GM21515 (cell line): ENCODE measurements at regions not wholly inside any gene's neighbourhood (a gene's known extent, or its start where the extent isn't known, plus 50 kb on each side); places are given as distances from the start of the nearest gene placed in this dataset.
"Not testable (repeated sequence)": the region's sequence is repeated elsewhere in the genome, so short reads cannot be mapped to it uniquely, and the experiment has no call there.

Experiments used
- ATAC-seq: cut with Tn5 transposase; IDR thresholded peaks from one replicate; pipeline ENCODE4 v1.9.1; 2021; ENCODE audit not compliant: unreplicated experiment

DNA sequence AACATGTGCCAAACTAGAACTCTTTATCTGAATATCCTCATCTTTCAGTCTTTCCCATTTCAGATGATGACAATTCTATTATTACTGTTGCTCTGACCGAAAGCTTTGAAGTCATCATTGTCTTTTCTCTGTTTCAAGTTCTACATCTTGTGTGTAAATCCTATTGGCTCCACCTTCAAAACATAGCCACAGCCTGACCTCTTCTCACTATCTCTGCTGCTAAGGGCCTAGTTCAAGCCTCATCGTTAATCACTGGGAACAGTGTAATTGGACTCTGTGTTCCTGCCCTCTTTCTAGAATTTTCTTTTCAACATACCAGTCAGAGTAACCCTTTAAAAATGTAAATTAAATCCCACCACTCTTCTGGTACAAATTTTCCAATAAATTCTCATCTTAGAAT is 105.1 kb downstream of the OXSM start:
- no peak for ATAC-seq

DNA sequence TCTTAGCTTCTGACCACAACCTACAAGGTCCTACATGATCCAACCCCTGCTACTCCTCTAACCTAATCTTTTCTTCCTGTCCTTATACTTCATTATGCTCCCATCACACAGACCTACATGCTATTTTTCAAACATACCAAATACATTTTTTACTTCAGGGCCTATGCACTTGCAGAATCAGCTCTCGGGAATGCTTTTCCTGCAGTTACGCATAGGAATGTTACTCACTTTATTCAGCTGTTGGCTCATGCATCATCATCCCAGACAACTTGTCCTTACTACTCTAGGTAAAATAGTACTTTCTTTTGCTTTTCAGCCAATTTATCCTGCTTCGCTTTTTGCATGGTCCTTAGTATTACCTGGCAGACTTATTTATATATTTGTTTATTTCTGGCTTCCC is 105.6 kb downstream of the OXSM start:
- no peak for ATAC-seq

DNA sequence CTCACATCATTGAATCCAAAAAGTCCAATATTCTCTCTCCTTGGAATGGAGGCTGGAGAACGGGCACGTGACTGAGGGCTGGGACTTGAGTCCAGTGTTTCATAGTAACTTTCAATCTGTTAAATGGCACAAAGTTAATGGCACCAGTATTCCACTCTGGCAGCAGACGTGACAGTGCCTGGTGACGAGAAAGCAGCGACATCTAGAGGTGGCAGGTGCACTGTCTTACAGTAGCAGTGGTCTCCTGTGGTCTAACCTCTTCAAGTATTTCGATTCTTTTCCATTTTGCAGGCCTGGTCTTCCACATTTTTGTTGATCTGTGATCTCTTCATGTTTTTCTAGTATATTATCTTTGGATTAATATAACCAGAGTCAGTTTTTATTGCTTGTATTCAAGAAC is 107.1 kb downstream of the OXSM start:
- ATAC-seq: peak; percentile 86

DNA sequence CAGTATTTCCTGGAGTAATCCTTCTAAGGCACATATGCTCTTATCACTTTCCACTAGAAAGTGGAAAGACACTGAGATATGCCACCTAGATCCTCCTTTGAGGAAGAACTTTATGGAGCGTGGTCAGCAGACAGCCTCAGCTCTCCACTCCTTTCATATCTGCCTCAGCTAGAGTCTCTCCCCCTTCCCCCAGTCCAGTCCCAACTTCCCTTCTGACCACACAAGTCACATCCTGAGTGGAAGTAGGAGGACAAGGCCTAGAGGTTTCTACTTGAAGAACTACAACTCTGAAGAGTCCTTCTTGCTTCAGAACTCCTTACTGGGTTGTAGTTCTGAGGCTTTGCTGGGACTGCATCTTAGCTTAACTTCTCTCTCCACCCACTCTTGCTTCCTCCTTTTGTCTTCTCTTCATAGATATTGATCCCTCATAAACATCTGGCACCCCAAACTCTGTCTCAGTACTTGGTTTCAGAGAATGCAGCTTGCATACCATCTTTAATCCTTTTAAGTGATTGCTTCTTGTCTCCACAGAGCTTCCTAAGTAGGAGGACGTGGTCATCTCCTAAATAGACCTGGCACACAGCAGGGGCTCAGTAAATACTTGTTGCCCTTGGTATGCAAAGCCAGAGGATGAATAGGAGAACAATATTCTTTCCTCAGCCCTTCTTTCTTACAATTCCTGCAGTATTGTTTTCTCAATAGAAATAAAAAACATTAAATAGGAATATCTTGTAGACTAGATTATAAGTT is 109.6 kb downstream of the OXSM start:
- no peak for ATAC-seq

DNA sequence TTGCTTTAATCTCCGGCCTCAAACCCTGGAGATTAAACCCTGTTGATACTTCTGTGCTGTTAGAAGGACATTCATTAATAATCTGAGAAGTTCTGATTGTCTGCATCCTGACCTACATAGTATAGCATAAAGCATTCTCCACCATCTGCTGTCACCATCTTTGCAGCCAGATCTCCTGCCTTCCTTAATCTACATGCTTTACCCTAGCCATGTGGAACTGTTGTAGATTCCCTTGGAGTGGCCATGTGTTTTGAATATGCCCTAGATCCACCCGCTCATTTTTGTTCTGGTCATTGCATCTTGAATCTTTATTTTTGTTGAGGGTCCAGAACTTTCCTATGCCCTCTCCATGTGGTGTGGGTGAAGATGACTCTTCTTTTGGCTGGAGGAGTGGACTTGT is 110.3 kb downstream of the OXSM start:
- no peak for ATAC-seq

DNA sequence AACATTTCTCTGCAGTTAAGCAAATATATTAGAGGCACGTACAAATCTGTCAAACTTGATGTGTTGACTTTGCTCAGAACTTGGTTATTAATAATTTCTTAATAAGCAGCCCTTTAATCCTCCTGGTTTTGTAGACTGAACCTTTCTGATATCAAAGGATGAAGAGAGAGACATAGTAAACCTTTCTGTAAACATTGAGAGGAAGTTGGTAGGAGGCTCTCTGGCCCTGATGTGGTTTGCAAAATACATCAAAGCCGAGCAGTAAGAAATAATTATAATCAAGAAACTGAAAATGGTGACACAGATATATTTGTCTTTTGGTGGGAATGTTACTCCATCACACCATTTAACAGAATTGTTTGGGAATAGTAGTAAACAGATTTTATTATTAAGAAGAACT is 111.9 kb downstream of the OXSM start:
- ATAC-seq: no peak

DNA sequence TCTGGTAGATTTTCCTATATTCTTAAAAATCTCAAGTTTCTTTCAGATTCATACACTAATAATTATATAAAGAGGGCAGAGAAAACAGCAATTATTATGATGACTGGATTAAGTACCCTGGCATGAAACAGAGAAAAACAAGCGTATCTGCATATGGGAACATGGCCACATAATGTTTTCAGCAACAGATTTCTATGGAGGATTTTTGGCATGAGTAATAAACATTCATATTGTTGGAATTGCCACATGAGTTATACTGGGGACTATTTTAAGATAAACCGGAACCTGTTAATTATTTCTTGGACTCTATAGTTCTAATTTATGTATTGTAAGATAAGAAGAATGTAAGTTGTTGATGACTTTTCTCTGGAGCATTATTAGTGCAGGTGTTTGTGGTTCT is 112.7 kb downstream of the OXSM start:
- ATAC-seq: no peak

DNA sequence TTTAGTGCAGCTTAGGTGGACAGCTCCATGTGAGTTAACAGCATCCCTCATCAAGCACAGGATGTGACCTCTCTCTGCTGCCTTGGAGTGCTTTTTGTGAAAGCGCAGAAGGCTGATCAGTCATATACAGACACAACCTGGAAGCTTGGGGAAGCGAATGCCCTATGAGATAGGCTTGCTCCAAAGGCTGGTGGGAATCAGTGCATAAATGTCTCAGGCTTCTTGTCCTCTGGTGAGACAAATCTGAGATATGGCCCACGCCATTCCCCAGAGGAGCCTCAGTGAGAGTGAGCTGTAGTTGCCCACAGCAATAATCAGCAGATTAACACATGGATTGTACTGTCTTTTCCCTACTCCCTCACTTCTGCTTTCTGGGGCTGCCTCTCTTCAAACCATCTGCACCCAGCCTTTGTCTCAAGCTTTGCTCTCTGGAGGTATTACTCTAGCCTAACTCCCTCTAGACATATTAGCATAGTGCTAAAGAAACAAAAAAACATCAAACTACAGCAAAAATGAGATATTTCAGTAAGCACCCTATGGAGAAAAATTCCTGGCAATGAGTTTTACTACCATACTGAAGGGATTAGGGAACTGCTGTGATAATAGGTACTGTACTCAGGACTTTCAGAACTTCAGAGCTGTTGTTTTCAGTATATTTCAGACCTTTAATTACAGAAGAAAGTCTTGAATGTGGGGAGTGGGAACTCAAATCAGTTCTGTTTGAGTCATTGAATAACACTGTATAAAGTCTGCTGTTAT is 113.7 kb downstream of the OXSM start:
- no peak for ATAC-seq

DNA sequence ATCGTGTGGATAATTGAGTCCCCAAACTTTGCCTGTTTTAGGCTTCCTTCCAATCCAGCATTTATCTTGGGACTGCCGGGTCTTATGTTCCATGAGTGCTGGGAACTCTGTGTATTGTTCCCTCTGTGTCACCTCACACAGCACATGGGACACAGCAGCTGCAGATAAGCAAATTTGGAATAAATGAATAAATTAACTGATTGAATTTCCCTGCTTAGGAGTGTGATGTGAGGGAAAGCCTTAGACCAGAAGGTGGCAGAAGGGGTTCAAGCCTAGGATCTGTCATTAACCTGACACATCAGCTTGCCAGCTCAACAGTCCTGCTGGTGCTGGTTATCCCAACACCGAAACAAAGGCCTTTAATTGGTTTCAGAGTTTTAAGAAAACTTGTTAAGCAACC is 114.3 kb downstream of the OXSM start:
- ATAC-seq: no peak

DNA sequence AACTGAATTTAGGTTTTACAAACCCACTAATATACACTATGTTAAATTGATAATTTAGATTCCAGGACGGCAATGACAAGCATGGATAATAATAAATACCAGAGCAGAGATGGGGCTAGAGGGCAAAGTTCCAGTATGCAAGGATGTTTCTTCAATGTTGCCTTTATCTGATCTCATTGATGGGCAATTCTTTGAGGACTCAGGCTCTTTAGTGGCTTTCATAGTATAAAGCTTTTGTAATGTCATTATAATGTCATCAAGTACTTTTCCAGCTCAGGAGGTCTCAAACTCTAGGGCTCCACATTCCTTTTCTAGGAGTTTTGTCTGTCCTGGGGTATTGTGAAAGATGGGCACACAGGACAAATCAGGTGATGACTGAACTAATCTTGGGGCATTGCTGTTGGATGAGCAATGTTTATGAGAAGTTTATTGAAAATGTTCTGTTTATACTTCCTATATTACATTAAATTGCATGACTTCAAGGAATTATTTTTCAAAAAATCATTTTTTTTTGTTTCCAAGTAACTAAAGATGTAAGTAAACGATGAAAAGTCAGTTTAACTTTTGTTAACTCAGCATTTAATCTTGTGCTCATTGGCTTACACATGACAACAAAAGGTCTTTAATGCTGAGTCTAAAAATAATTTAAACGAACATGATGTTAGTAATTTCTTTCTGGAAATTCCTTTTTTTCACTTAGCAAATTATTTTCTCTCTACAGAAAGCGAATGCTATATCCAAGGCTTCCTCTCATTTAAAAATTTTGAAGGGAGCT is 116.4 kb downstream of the OXSM start:
- ATAC-seq: no peak

DNA sequence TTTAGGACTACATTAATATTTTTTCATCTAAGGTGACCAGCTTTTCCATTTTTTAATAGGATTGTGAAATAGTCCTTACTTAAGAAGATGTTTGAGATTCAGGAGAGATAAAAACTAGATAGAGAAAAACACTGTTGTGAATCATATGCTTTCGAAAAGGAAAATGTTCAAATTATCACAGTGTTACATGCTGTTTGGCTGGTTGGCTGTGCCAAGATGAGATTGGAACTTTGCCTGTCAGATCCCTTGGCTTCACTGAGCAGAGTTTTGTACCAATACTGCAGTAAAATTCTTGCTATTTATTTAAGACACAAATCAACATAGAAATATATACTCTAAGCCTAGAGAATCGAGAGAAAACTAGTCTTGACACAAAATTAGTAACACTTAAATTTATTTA is 117.2 kb downstream of the OXSM start:
- no peak for ATAC-seq

DNA sequence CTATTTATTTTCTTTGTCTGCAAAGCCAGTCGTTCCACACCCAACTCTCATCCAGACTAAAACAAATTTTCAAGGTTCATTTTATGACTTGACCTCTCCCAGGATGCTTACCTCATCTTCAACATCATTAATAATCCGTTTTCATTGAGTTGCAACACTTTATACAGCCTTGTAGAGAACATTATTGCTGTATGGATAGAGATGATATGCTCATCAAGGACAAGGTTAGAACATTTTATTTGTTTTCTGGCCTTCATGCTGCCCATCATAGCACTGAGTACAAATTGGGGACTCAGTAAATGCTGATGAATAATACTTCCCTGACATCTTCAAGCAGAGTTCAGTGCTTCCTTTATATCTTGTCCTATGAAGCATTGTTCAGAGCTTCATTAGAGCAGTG is 120.2 kb downstream of the OXSM start:
- no peak for ATAC-seq

DNA sequence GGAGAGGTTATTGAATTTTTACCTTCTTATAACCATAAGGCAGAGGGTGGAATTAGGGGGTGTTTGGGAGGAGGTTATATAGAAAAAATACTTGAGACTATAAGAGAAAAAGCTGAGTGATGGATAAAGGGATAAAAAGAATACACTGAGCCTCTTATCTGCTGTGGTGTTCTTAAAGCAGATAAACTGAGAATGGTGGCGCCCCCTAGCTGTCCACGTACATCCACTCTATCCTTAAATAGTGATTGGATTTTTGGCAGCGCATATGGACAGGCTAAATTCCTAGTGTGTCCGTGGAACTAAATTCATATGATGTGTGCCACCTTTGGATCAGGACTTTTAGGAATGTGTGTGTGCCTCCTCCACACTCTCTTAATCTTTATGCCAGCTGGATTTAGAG is 121.1 kb downstream of the OXSM start:
- no peak for ATAC-seq

DNA sequence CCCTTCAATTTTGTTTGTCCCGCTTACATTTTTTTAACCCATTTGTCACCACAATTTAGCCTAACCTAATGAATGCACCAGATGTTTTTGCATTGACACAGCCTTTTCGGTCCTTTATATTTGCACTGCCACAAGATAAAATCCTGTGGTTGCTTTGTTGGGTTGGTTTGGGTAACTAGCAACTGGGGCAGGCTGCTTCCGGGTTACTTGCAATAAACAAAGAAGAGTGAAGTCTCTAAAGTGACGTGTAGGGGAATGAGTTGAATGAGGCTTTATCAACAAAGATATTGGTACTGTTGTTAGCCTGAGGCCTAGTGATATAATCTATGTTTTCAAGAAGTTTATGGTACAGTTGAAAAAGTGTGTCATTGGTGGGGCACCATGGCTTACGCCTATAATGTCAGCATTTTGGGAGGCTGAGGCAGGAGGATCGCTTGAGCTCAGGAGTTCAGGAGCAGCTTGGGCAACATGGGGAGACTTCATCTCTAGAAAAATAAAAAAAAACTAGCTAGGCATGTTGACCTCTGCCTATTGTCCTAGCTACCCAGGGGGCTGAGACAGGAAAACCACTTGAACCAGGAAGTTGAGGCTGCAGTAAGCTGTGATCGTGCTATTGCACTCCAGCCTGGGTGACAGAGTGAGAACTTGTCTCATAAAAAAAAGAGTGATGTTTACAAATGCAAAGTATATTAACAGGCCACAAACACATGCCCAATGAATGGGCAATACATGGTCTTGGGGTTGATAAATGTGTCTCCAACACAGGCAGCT is 121.8 kb downstream of the OXSM start:
- no peak for ATAC-seq

DNA sequence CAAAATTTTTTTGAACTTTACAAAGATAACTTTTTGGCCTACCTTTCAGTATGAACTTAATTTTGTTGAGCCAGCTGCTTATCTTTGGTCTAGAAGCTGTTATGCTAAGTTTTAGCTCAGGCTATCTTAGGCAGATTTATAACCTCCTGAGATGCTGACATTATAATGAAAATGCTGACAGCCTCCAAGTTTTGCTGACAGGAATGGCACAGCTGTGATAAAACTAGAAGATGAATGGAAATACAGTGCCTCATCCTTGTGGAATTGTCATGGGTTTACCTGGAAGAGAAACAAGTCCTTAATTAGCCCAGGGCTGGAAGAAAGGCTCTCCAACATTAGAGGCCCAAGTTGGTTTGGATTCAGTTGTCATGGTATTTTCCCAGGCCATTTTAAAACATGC is 123.3 kb downstream of the OXSM start:
- ATAC-seq: no peak

DNA sequence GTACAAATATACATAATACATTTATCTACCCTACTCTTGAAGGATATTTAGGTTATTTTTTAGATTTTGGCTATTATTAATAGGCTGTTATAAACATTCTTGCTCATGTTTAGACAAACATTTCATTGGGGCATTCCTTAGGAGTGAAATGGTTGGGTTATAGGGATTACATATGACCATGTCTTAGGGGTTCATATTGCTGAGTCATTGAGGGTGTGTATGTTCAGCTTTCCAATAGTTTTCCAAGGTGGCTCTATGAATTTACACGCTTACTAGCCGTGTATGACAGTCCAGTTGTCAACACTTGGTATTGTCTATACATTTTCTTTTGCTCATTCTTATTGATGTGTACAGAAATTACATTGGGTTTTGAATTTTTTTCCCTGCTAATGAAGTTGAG is 125.8 kb downstream of the OXSM start:
- no peak for ATAC-seq

DNA sequence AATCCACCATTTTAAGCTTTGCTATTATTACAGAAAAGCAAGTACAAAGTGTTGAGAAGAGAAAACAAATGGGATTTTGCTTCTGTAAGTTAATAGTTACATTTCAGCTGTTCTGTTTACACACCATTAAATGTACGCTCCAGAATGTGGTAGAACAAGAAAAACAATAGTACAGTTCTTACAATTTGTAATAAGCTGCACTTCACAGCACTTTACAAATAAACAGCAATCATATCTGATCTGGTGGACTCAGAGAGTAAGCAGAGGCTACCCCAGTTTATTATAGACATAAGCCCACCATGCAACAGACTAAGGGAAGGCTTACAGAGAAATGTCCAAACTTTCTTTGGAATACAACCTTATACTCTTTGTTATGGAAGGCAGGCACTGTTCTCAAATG is 126.4 kb downstream of the OXSM start:
- ATAC-seq: no peak

DNA sequence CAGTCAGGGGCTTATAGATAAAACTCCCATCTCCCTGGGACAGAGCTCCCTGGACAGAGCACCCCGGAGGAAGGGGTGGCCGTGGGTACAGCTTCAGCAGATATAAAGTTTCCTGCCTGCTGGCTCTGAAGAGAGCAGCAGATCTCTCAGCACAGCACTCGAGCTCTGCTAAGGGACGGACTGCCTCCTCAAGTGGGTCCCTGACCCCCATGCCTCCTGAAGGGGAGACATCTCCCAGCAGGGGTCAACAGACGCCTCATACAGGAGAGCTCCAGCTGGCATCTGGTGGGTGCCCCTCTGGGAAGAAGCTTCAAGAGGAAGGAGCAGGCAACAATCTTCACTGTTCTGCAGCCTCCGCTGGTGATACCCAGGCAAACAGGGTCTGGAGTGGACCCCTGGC is 142.1 kb downstream of the OXSM start:
- ATAC-seq: not testable (repeated sequence)

DNA sequence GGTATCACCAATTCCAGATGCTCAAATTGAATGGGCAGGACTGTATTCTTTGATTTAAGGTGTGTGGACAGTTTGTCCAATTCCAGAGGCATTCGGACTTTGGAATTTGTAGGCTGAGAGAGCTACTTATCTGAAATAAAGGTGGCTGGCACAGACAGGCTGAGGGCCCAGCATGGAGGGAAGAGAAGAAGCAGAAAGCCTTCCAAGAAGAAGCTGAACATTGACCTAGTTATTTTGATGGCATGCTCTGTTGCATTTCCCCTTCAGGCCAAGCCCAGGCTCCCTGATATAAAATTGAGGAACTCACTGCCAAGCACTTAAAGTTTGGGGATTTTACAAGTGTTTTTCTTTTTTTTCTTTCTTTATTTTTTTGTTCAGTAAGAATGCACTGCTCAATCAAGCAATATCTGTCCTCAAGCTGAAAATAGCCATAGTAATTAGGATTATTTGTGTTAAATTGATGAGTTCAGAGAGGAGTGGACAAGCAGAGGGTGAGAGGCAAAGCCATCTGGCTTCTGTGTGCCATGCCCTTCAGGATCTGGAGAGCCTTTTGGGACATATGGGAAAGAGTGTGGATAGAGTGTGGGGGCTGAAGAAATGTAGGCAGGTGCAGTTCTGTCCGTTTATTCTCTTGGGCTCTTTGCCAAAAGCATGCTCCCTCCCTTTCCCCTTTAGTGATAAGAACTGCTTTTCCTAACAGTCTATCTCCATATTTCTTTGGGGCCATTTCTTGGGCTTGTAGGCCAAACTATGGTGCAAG is 148.9 kb downstream of the OXSM start:
- no peak for ATAC-seq

DNA sequence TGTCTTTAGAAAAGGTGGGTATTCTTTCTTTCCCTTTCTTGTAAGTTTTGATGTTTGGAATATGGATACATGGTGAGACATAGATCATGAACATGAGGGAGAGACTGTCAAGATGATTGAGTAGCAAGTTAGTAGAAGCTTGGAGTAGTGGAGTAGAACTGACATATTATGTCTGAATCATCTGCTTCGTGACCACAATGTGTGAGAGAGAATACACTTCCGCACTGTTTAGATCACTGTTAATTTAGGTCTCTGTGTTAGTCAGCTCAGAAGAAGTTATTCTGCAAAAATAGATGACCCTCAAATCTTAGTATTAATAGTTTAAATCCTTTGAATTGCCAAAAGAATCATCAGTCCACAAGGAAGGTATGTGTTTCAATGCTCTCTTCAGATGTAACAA is 151.0 kb downstream of the OXSM start:
- ATAC-seq: no peak

DNA sequence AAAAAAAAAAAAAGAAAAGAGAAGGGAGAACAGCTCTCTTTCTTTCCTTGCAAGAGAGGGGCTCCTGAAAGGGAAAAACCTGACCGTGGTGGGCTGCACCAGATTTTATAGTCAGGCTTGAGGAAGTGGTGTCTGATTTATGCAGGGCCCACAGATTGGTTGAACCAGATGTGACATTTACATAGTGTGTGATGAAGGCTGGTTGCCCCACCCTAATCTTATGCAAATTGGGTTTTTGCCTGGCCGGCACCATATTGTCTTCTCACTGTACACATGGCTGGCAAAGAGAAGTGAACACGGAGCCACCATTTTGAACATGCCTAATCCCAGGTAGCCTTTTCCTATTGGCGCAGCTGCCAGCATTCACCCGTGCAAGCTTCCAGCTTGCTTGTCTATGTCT is 154.4 kb downstream of the OXSM start:
- no peak for ATAC-seq
